ENCODE measurements at regions not wholly inside any gene's neighbourhood (a gene's known extent, or its start where the extent isn't known, plus 50 kb on each side); places are given as distances from the start of the nearest gene placed in this dataset.

DNA sequence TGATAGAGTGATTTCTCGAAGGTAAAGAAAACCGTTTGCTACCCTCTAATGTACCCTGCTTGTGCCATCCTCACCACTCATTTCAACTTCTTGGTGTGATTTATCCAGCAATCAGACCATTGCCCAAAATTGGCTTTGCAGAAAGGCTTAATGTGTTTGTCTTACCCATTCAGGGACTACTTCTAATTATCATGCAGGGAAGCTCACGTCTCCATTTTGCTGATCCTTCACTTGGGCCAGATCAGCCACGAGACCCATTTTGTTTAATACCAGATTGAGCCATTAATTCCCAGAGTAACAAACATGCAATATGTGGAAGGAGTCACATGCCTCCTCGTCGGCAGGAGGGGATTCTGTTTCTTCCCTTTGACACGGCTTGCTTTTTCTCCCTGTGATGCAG is 51.1 kb upstream of the CRY1 start:
- peaks cover 0 to 2% (median 0%) of the 10 kb centered on the region in 4 donors for H3K9me3 ChIP-seq (ENCODE audit: control insufficient read depth in 4 of 4, insufficient read depth in 3 of 4, low read length in 3 of 4)
- H3K9ac ChIP-seq (ENCODE audit: insufficient read depth in 1 of 2, low read length in 2 of 2) = no peak overlapping the region
- no peak overlapping the region for H3K27ac ChIP-seq (ENCODE audit: low read depth in 1 of 2, low read length in 1 of 2)
- TF ChIP-seq, protein P1, sequence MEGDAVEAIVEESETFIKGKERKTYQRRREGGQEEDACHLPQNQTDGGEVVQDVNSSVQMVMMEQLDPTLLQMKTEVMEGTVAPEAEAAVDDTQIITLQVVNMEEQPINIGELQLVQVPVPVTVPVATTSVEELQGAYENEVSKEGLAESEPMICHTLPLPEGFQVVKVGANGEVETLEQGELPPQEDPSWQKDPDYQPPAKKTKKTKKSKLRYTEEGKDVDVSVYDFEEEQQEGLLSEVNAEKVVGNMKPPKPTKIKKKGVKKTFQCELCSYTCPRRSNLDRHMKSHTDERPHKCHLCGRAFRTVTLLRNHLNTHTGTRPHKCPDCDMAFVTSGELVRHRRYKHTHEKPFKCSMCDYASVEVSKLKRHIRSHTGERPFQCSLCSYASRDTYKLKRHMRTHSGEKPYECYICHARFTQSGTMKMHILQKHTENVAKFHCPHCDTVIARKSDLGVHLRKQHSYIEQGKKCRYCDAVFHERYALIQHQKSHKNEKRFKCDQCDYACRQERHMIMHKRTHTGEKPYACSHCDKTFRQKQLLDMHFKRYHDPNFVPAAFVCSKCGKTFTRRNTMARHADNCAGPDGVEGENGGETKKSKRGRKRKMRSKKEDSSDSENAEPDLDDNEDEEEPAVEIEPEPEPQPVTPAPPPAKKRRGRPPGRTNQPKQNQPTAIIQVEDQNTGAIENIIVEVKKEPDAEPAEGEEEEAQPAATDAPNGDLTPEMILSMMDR (IDR thresholded peaks at IDR 0.05; ENCODE audit: control extremely low read depth, extremely low read depth) = no peak
- no peak for ATAC-seq (ENCODE audit: insufficient read depth, low FRiP score)
- no peaks in the 10 kb centered on the region for H3K36me3 ChIP-seq (ENCODE audit: control insufficient read depth in 4 of 4, insufficient read depth in 4 of 4, low read length in 4 of 4)
- no peak for DNase-seq
- H3K4me3 ChIP-seq = no peak overlapping the region
- no peaks in the 10 kb centered on the region for H3K27me3 ChIP-seq (ENCODE audit: control insufficient read depth in 3 of 3, insufficient read depth in 3 of 3, low read length in 2 of 3)
- WGBS, 2 donors = 87 to 89% methylated on average over 7 of the region's 7 CpGs
- H3K4me1 ChIP-seq (ENCODE audit: control insufficient read depth in 5 of 5, insufficient read depth in 5 of 5, low read length in 5 of 5) = no peaks in the 10 kb centered on the region

DNA sequence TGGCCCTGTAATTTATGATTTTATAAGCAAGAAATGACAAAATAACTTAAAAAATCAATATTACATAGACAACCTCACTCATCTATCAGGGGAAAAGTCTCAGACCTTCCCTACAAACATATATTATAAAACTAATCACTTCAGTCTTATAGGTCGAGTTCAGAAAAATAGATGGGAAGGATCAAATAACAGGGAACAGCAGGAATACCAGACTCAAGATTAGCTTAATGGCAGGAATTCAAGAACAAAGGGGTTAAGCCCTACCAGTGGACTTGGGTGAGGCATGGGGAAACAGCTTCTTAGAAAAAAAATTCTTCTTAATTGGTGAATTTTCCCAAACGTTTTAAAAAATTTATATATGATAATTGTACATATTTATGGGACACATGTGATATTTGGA is 51.6 kb upstream of the CRY1 start:
- Histone ChIP-seq H3K36me3 (ENCODE audit: control insufficient read depth in 4 of 4, insufficient read depth in 4 of 4, low read length in 4 of 4) (no peaks in the 10 kb centered on the region), H3K4me3 (no peak overlapping the region), H3K9me3 (ENCODE audit: control insufficient read depth in 4 of 4, insufficient read depth in 3 of 4, low read length in 3 of 4) (peaks cover 0 to 2% (median 0%) of the 10 kb centered on the region in 4 donors), H3K9ac (ENCODE audit: insufficient read depth in 1 of 2, low read length in 2 of 2) (no peak overlapping the region), H3K27ac (ENCODE audit: low read depth in 1 of 2, low read length in 1 of 2) (no peak overlapping the region), H3K4me1 (ENCODE audit: control insufficient read depth in 5 of 5, insufficient read depth in 5 of 5, low read length in 5 of 5) (no peaks in the 10 kb centered on the region), H3K27me3 (ENCODE audit: control insufficient read depth in 3 of 3, insufficient read depth in 3 of 3, low read length in 2 of 3) (no peaks in the 10 kb centered on the region)
- DNase-seq (no peak), ATAC-seq (ENCODE audit: insufficient read depth, low FRiP score) (no peak)
- TF ChIP-seq, protein P1 (IDR thresholded peaks at IDR 0.05; ENCODE audit: control extremely low read depth, extremely low read depth) = no peak
- 56 to 71% methylated on average over 2 of the region's 2 CpGs for WGBS, 2 donors

DNA sequence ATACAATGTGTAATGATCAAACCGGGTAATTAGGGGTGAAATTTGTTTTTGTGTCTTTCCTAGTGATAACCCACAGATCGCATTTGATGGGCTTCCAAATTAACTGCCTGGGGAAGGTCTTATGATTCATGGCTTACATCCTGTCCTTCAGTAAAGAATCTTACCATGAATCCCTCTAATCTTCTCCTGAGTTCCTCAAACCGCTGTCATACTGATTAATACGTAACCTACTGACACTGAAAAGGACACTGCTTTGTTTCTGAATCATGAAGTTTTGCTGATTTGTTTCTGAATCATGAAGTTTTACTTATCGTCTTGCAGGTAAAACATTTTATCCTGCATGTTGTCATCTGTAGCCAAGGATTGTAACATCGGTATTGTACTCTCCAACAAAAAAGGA is 52.0 kb upstream of the CRY1 start:
- Histone ChIP-seq H3K9me3 (ENCODE audit: control insufficient read depth in 4 of 4, insufficient read depth in 3 of 4, low read length in 3 of 4) (peaks cover 0 to 2% (median 0%) of the 10 kb centered on the region in 4 donors), H3K9ac (ENCODE audit: insufficient read depth in 1 of 2, low read length in 2 of 2) (no peak overlapping the region), H3K27ac (ENCODE audit: low read depth in 1 of 2, low read length in 1 of 2) (no peak overlapping the region), H3K27me3 (ENCODE audit: control insufficient read depth in 3 of 3, insufficient read depth in 3 of 3, low read length in 2 of 3) (no peaks in the 10 kb centered on the region), H3K36me3 (ENCODE audit: control insufficient read depth in 4 of 4, insufficient read depth in 4 of 4, low read length in 4 of 4) (no peaks in the 10 kb centered on the region), H3K4me3 (no peak overlapping the region), H3K4me1 (ENCODE audit: control insufficient read depth in 5 of 5, insufficient read depth in 5 of 5, low read length in 5 of 5) (no peaks in the 10 kb centered on the region)
- no peak for DNase-seq
- ATAC-seq (ENCODE audit: insufficient read depth, low FRiP score) = no peak
- TF ChIP-seq, protein P1 (IDR thresholded peaks at IDR 0.05; ENCODE audit: control extremely low read depth, extremely low read depth) = no peak
- WGBS, 2 donors = 62 to 76% methylated on average over 6 of the region's 6 CpGs

DNA sequence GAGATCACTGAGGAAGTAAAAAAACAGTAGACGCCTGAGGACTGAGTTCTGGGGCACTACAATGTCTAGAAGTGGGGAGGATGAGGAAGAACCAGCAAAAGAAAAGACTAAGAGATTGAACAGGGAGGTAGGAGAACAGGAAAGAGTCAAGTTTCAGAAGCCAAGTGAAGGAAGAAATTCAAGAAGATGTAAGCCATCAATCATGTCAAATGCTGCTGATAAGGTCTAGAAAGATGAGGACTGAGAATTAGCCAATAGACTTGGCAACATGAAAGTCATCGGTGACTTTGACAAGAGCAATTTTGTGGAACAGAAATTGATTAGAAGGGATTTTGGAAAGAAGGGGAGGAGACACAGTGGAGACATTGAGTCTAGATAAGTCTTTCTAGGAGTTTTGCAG is 54.8 kb upstream of the CRY1 start:
- no peak for ATAC-seq (ENCODE audit: insufficient read depth, low FRiP score)
- Histone ChIP-seq H3K4me1 (ENCODE audit: control insufficient read depth in 5 of 5, insufficient read depth in 5 of 5, low read length in 5 of 5) (no peaks in the 10 kb centered on the region), H3K36me3 (ENCODE audit: control insufficient read depth in 4 of 4, insufficient read depth in 4 of 4, low read length in 4 of 4) (no peaks in the 10 kb centered on the region), H3K4me3 (no peak overlapping the region), H3K27ac (ENCODE audit: low read depth in 1 of 2, low read length in 1 of 2) (no peak overlapping the region), H3K27me3 (ENCODE audit: control insufficient read depth in 3 of 3, insufficient read depth in 3 of 3, low read length in 2 of 3) (no peaks in the 10 kb centered on the region), H3K9me3 (ENCODE audit: control insufficient read depth in 4 of 4, insufficient read depth in 3 of 4, low read length in 3 of 4) (peaks cover 0 to 5% (median 0%) of the 10 kb centered on the region in 4 donors), H3K9ac (ENCODE audit: insufficient read depth in 1 of 2, low read length in 2 of 2) (no peak overlapping the region)
- TF ChIP-seq, protein P1 (IDR thresholded peaks at IDR 0.05; ENCODE audit: control extremely low read depth, extremely low read depth) = no peak
- WGBS, 2 donors = 68 to 89% methylated on average over 2 of the region's 2 CpGs
- no peak for DNase-seq

All from lung (tissue), 11 donors.